PC-9 (cell line): ENCODE measurements at regions not wholly inside any gene's neighbourhood (a gene's known extent, or its start where the extent isn't known, plus 50 kb on each side); places are given as distances from the start of the nearest gene placed in this dataset.

Experiments
- BruUV-seq: library from RNA; stranded (reverse); fragments of 400-500 nt; replicated peaks from 2 replicates; lab custom pipeline; 2021; lab: Mats Ljungman, UMichigan
- CTCF ChIA-PET: fragments of 300-600 bp; sonication (Branson Sonifier 250); formaldehyde crosslinking; loops from one replicate; lab custom pipeline; 2022; ENCODE audit warnings: antibody characterized with exemption; lab: Charles Lee
- POLR2A ChIA-PET: fragments of 300-600 bp; sonication (Branson Sonifier 250); formaldehyde crosslinking; loops from one replicate; lab custom pipeline; 2022; ENCODE audit warnings: antibody characterized with exemption; ENCODE audit not compliant: unreplicated experiment; lab: Charles Lee
- DNase-seq, 2 experiments: peaks; one replicate each; pipeline versions ENCODE4 v3.0.0 to v3.0.0-alpha.2; 2015 to 2022; ENCODE audit warnings: mixed read lengths in 1 of 2
- H2AFZ ChIP-seq: fragments of 200-600 bp; sonication (generic); 2 replicates; pipeline ENCODE4 v1.8.1; 2017; ENCODE audit warnings: antibody characterized with exemption
- H3F3A ChIP-seq: fragments of 200-600 bp; sonication (generic); 2 replicates; pipeline ENCODE4 v1.8.1; 2017; ENCODE audit warnings: antibody characterized with exemption, mild to moderate bottlenecking, low read depth; ENCODE audit not compliant: insufficient read depth
- H3K27ac ChIP-seq: fragments of 200-600 bp; sonication (generic); 2 replicates; pipeline ENCODE4 v1.6.1; 2016; ENCODE audit warnings: mixed run types
- H3K27me3 ChIP-seq: fragments of 200-600 bp; sonication (generic); 2 replicates; pipeline ENCODE4 v1.6.1; 2016; ENCODE audit warnings: low read depth, mixed run types; ENCODE audit not compliant: insufficient read depth
- H3K36me3 ChIP-seq: fragments of 200-600 bp; sonication (generic); 2 replicates; pipeline ENCODE4 v1.6.1; 2016; ENCODE audit warnings: low read depth, mixed run types
- H3K4me1 ChIP-seq: fragments of 200-600 bp; sonication (generic); replicated peaks from 2 replicates; pipeline ENCODE4 v1.6.1; 2016; ENCODE audit warnings: mixed run types; ENCODE audit not compliant: insufficient read depth
- H3K4me2 ChIP-seq: fragments of 200-600 bp; sonication (generic); 2 replicates; pipeline ENCODE4 v1.6.1; 2017; ENCODE audit warnings: mixed run types
- H3K4me3 ChIP-seq: fragments of 200-600 bp; sonication (generic); 2 replicates; pipeline ENCODE4 v1.6.1; 2016; ENCODE audit warnings: mixed run types
- H3K79me2 ChIP-seq: fragments of 200-600 bp; sonication (generic); 2 replicates; pipeline ENCODE4 v1.6.1; 2017; ENCODE audit warnings: low read depth, mixed run types
- H3K9me2 ChIP-seq: fragments of 200-600 bp; sonication (generic); 2 replicates; pipeline ENCODE4 v1.8.1; 2017; ENCODE audit warnings: mild to moderate bottlenecking; ENCODE audit not compliant: insufficient read depth
- H3K9me3 ChIP-seq: fragments of 200-600 bp; sonication (generic); 2 replicates; pipeline ENCODE4 v1.8.1; 2016; ENCODE audit warnings: low read depth; ENCODE audit not compliant: insufficient read depth
- H4K20me1 ChIP-seq: fragments of 200-600 bp; sonication (generic); 2 replicates; pipeline ENCODE4 v1.8.1; 2017; ENCODE audit not compliant: insufficient read depth
- EZH2 ChIP-seq: fragments of 200-600 bp; sonication (generic); IDR thresholded peaks from 2 replicates; pipeline ENCODE4 v1.8.0; 2017; ENCODE audit warnings: antibody characterized with exemption, low read depth
- intact Hi-C: fragments of 100-400 bp; cut with micrococcal nuclease; formaldehyde crosslinking; loops from one replicate; pipeline ENCODE4 v1.10.0; 2022; ENCODE audit not compliant: unreplicated experiment
- TF ChIP-seq, protein P1 (sequence below): fragments of 200-600 bp; sonication (generic); conservative IDR thresholded peaks from 2 replicates; pipeline ENCODE4 v1.6.1; 2017; ENCODE audit warnings: mixed run types, antibody characterized with exemption, mild to moderate bottlenecking, moderate library complexity

DNA sequence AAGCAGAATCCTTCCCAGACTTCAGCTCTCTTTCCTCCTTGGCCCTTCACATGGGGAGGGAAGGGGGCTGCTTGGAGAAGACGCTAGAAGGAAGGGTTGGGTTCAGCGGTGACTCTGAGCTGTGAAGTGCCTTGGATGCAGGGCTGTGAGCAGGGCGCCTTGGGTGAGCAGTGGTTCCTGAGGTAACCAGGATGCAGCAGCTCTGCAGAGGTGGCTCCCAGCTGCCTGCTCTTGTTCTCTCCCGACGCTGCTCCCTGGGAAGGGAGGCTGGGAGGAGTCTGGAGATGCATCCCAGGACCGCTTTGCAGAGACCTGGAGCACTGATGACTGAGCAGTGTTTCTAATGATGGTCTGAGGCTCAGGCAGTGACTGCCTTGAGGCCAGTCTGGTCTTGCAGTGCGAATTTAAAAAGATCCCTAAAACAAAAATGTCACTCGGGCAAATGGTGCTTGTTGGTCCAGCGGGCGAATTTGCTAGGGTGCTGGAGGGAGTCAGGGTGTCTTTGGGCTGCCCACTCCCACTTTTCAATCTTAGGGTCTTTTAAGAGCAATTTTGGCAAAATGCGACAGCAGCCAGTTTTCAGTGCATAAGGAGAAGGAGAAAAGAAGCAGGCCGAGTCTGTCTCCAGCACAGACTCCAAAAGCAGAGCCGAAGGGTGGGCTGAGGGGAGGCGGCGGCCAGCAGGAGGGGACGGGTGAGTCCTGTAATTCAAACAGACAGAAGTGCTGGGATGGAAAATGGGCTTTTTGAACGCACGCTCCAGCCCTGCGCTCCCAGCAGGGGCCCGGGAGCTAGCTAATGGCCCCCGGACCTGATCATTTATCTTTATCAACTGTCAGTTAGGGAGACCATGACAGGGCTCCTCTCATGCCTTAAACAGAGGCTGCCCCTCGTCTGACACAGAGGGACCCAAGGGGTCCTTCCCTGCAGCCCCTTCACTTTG is 191.2 kb upstream of the SHH start:
- Histone ChIP-seq H3F3A (no peaks in the 10 kb centered on the region), H4K20me1 (no peaks in the 10 kb centered on the region), H3K36me3 (no peaks in the 10 kb centered on the region), H3K4me3 (no peak overlapping the region), H3K9me2 (no peaks in the 10 kb centered on the region), H3K4me1 (no peaks in the 10 kb centered on the region), H3K79me2 (no peaks in the 10 kb centered on the region), H3K27ac (no peak overlapping the region), H3K4me2 (no peak overlapping the region), H3K27me3 (peaks cover 22% of the 10 kb centered on the region; the same call in 1 of the 2 replicates), H2AFZ (no peak overlapping the region), H3K9me3 (no peaks in the 10 kb centered on the region)
- intact Hi-C loops, result no loop called here
- DNase-seq, result no peak
- TF ChIP-seq, protein P1, sequence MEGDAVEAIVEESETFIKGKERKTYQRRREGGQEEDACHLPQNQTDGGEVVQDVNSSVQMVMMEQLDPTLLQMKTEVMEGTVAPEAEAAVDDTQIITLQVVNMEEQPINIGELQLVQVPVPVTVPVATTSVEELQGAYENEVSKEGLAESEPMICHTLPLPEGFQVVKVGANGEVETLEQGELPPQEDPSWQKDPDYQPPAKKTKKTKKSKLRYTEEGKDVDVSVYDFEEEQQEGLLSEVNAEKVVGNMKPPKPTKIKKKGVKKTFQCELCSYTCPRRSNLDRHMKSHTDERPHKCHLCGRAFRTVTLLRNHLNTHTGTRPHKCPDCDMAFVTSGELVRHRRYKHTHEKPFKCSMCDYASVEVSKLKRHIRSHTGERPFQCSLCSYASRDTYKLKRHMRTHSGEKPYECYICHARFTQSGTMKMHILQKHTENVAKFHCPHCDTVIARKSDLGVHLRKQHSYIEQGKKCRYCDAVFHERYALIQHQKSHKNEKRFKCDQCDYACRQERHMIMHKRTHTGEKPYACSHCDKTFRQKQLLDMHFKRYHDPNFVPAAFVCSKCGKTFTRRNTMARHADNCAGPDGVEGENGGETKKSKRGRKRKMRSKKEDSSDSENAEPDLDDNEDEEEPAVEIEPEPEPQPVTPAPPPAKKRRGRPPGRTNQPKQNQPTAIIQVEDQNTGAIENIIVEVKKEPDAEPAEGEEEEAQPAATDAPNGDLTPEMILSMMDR, result no peak
- TF ChIP-seq EZH2, result no peak
- ChIA-PET CTCF (no interaction called here), POLR2A (no interaction called here)
- no TSS peak for BruUV-seq

DNA sequence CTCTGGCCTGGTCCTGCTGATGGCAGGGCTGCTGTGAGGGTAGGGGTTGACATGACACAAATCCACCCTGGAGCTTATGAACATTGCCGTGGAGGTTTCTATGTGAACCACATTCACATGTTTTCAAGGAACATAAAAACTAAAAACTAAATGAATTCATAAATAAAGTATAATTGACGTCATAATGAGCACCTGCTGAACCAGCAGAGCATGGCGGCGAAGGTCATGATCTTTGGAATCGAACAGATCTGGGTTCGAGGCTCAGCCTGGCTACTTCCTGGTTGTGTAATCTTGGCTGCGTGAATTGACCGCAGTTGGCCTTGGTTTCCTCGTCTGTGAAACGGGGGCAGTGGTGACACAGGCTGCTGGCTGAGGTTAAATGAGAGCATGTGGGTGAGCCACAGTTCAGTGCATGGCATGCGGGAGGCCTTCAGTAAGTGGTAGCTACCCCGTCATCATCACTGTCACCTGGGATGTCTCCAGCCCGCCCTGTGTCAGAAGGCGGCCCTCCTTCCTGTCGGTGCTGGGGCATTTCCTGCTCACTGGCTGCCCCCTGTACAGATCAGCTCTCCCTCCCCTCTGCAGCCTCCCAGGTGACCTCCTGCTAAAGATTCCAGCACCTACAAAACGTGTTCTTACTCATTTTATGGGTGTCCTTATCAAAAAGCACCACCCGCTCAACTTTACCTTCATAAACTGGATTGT is 190.3 kb upstream of the SHH start:
- Histone ChIP-seq H3K79me2 (no peaks in the 10 kb centered on the region), H3F3A (no peaks in the 10 kb centered on the region), H3K36me3 (no peaks in the 10 kb centered on the region), H3K4me2 (no peak overlapping the region), H3K9me3 (no peaks in the 10 kb centered on the region), H3K27me3 (peaks cover 27% of the 10 kb centered on the region; the same call in 1 of the 2 replicates), H3K4me1 (no peaks in the 10 kb centered on the region), H3K27ac (no peak overlapping the region), H2AFZ (no peak overlapping the region), H4K20me1 (no peaks in the 10 kb centered on the region), H3K4me3 (no peak overlapping the region), H3K9me2 (no peaks in the 10 kb centered on the region)
- POLR2A ChIA-PET, result no interaction called here
- no TSS peak for BruUV-seq
- DNase-seq, result no peak
- intact Hi-C loops, result no loop called here
- CTCF ChIA-PET, result no interaction called here
- no peak for TF ChIP-seq EZH2
- TF ChIP-seq, protein P1, result no peak

DNA sequence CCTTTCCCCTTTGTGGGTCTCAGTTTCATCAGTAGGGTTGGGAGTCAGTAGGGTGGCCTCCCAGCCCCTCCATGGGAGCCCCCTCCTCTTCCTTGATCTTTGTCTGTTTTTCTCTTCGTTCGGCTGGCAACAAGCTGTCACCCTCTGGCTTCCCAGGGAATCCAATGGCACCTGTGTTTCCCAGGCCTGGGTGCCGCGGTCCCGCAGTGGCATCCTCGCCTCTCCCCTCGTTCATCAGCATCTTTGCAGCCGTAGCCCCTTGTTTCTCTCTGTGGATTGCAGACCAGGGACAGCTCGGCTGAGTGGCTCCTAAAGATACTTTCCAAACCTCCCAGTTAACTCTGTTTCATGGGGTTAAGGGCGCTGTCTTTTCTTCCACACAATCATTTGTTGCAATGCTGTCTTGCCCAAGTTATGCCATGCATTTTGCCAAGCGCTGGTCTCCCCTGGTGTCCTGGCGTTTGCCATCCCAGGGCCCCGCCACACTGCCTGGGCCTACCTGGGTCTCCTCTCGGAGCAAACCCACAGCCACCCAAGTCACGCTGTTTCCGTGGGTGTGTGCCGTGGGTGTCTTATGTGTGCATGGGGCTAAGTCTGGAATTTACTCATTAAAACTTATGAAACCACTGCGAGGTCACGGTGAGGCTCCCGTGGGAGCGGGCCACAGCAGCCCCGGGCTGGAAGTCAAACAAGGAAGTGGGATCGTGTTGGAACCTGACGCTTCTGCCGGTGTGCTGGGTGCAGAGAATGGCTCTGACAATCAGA is 189.4 kb upstream of the SHH start:
- no peak for DNase-seq
- Histone ChIP-seq H3K4me2 (no peak overlapping the region), H2AFZ (no peak overlapping the region), H3F3A (no peaks in the 10 kb centered on the region), H3K4me3 (no peak overlapping the region), H3K79me2 (no peaks in the 10 kb centered on the region), H3K4me1 (no peaks in the 10 kb centered on the region), H4K20me1 (no peaks in the 10 kb centered on the region), H3K36me3 (no peaks in the 10 kb centered on the region), H3K9me3 (no peaks in the 10 kb centered on the region), H3K27me3 (peaks cover 36% of the 10 kb centered on the region), H3K9me2 (no peaks in the 10 kb centered on the region), H3K27ac (no peak overlapping the region)
- TF ChIP-seq, protein P1, result no peak
- TF ChIP-seq EZH2, result no peak
- no TSS peak for BruUV-seq
- intact Hi-C loops, result no loop called here
- ChIA-PET CTCF (no interaction called here), POLR2A (no interaction called here)
